Panc1 (cell line): ENCODE measurements at regions not wholly inside any gene's neighbourhood (a gene's known extent, or its start where the extent isn't known, plus 50 kb on each side); places are given as distances from the start of the nearest gene placed in this dataset.

ENCODE experiments used
- CTCF ChIP-seq: fragments of 450-650 bp; IDR thresholded peaks from 2 replicates; pipeline ENCODE4 v1.5.1; 2017; ENCODE audit warnings: mild to moderate bottlenecking
- REST ChIP-seq, 2 experiments: IDR thresholded peaks; 2 replicates each; pipeline ENCODE4 v1.6.1; 2011 to 2012; ENCODE audit warnings: low read depth in 2 of 2, control low read depth in 1 of 2, low read length in 1 of 2, mild to moderate bottlenecking in 1 of 2, moderate library complexity in 1 of 2; ENCODE audit not compliant: insufficient read depth in 1 of 2

GRCh38 chr5:30845194-30845593, 348.3 kb upstream of the CDH6 start:
- TF ChIP-seq CTCF (no peak), REST (IDR thresholded peaks at IDR 0.05; ENCODE audit: insufficient read depth in 1 of 2, low read depth in 2 of 2, low read length in 1 of 2) (no peak)
